ENCODE measurements at regions not wholly inside any gene's neighbourhood (a gene's known extent, or its start where the extent isn't known, plus 50 kb on each side); places are given as distances from the start of the nearest gene placed in this dataset.

DNA sequence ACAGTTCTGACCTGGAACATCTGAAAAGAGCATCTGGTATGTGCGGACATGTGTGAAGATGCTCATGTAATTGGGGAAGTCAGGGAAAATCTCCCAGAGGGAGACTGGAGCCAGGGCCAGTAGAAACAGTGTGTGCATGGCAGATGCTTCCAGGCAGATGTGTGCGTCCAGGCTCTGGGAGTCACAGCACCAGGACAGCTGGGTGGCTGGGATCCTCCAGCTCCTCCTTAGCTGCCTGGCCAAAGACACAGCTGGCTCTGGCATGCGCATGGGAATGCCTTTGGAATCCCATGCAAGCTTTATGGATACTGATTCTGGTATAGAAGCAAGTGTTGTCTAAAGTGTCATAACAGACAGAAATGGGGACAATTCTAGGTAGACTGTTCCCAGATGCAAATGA lies 369.7 kb downstream of the INSIG2 start:
- Histone ChIP-seq H3K4me3 (replicated peaks; ENCODE audit: low read depth, low read length) (no peak overlapping the region), H3K27me3 (replicated peaks; ENCODE audit: control insufficient read depth, insufficient read depth, low read length) (no peaks in the 10 kb centered on the region), H3K36me3 (ENCODE audit: control insufficient read depth, insufficient read depth, low read length) (no peaks in the 10 kb centered on the region)
- TF ChIP-seq, protein P1, sequence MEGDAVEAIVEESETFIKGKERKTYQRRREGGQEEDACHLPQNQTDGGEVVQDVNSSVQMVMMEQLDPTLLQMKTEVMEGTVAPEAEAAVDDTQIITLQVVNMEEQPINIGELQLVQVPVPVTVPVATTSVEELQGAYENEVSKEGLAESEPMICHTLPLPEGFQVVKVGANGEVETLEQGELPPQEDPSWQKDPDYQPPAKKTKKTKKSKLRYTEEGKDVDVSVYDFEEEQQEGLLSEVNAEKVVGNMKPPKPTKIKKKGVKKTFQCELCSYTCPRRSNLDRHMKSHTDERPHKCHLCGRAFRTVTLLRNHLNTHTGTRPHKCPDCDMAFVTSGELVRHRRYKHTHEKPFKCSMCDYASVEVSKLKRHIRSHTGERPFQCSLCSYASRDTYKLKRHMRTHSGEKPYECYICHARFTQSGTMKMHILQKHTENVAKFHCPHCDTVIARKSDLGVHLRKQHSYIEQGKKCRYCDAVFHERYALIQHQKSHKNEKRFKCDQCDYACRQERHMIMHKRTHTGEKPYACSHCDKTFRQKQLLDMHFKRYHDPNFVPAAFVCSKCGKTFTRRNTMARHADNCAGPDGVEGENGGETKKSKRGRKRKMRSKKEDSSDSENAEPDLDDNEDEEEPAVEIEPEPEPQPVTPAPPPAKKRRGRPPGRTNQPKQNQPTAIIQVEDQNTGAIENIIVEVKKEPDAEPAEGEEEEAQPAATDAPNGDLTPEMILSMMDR (IDR thresholded peaks at IDR 0.05; ENCODE audit: insufficient read depth, low read length, poor library complexity, severe bottlenecking) = no peak
- no peak for DNase-seq (ENCODE audit: extremely low read depth, insufficient read length)

DNA sequence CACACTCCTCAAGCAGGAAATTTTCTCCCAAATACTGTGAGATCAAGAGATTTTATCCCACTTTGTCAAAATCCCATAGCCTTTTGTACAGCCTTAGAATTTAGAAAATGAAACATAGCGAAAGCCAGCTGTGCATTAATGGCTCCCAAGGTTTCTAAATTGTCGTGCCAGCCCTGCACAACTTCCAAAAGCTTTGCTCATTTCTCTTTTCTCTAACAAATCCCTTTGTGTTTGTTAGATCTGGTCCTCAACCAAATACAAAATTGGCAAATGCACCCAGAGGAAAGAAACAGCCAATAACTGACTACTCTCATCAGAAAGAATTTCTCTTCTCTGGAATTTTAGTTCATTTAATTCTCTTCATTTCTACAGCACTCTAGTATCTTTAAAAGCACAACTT lies 361.1 kb downstream of the INSIG2 start:
- DNase-seq (ENCODE audit: extremely low read depth, insufficient read length) = no peak
- H3K27me3 ChIP-seq (replicated peaks; ENCODE audit: control insufficient read depth, insufficient read depth, low read length) = no peaks in the 10 kb centered on the region
- H3K36me3 ChIP-seq (ENCODE audit: control insufficient read depth, insufficient read depth, low read length) = no peaks in the 10 kb centered on the region
- no peak overlapping the region for H3K4me3 ChIP-seq (replicated peaks; ENCODE audit: low read depth, low read length)
- TF ChIP-seq, protein P1 (IDR thresholded peaks at IDR 0.05; ENCODE audit: insufficient read depth, low read length, poor library complexity, severe bottlenecking) = no peak

DNA sequence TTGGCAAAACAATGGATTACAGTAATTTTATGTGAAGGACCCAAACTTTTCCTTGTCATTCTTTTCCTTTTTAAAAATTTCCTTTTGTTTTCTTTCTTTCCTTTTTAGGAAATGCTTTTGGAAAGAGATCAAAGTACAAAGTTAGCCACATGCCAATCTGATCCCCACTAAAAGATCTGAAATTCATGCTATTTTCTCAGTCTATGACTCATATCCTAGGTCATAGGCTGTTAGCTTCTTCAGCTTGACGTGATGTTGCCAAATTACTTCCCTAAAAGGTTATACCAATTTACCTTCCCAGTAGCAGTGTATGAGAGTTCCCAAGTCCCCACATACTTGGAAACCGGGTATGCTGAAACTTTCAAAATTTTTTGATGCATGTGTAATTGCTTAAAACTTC lies 355.3 kb downstream of the INSIG2 start:
- TF ChIP-seq, protein P1 (IDR thresholded peaks at IDR 0.05; ENCODE audit: insufficient read depth, low read length, poor library complexity, severe bottlenecking) = no peak
- H3K27me3 ChIP-seq (replicated peaks; ENCODE audit: control insufficient read depth, insufficient read depth, low read length) = no peaks in the 10 kb centered on the region
- no peak for DNase-seq (ENCODE audit: extremely low read depth, insufficient read length)

DNA sequence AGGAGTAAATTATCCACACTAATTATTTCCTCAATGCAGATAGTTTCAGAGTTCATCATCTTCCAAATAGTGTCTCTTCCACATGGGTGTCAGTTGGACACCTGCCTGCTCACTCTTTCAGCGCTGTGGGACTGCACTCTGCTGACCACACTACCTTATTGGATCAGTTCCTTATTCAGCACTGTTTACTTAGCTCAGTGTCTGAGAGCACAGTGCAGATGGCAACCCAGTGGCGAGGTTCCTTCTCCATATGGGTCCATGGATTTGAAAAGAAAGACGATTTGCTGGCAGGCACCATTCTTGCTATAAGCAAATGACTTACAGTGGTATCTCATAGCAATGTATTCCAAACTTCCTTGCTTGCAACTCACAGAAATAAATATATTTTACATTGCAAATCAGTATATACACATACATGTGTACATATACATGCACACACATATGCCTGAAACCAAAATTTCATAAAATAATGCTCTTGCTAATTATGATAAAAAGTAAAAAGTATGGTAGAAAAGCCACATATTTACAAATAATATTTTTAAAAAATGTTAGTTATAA lies 354.8 kb downstream of the INSIG2 start:
- H3K4me3 ChIP-seq (replicated peaks; ENCODE audit: low read depth, low read length) = no peak overlapping the region
- no peaks in the 10 kb centered on the region for H3K27me3 ChIP-seq (replicated peaks; ENCODE audit: control insufficient read depth, insufficient read depth, low read length)
- TF ChIP-seq, protein P1 (IDR thresholded peaks at IDR 0.05; ENCODE audit: insufficient read depth, low read length, poor library complexity, severe bottlenecking) = no peak
- no peaks in the 10 kb centered on the region for H3K36me3 ChIP-seq (ENCODE audit: control insufficient read depth, insufficient read depth, low read length)
- no peak for DNase-seq (ENCODE audit: extremely low read depth, insufficient read length)

More for the DNA sequence above, 355.3 kb downstream of the INSIG2 start:
- Histone ChIP-seq H3K36me3 (ENCODE audit: control insufficient read depth, insufficient read depth, low read length) (no peaks in the 10 kb centered on the region), H3K4me3 (replicated peaks; ENCODE audit: low read depth, low read length) (no peak overlapping the region)

DNA sequence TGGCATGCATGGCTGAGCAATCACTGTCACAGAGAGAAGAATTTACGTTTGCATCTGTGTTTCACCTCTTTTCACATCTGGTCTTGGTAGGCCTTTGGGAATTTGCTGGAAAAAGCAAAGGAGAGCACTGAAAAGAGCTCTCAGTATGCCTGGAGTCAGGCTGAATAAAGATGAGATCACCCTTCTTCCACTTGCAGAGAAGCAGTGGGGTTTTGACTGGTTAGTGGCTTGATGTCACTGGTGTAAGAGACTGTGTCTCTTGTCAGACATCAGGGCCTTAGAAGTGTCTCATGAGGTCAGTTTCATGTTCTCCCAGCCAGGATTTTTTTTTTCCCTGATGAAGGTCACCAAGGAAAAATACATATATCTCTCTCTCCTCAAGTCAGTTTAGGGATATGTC lies 353.8 kb downstream of the INSIG2 start:
- no peak for DNase-seq (ENCODE audit: extremely low read depth, insufficient read length)
- TF ChIP-seq, protein P1 (IDR thresholded peaks at IDR 0.05; ENCODE audit: insufficient read depth, low read length, poor library complexity, severe bottlenecking) = no peak
- no peak overlapping the region for H3K4me3 ChIP-seq (replicated peaks; ENCODE audit: low read depth, low read length)
- no peaks in the 10 kb centered on the region for H3K27me3 ChIP-seq (replicated peaks; ENCODE audit: control insufficient read depth, insufficient read depth, low read length)
- no peaks in the 10 kb centered on the region for H3K36me3 ChIP-seq (ENCODE audit: control insufficient read depth, insufficient read depth, low read length)
